NCI-H524 treated with DMSO at 0.1 percent for 48 hours (cell line): ENCODE measurements at regions not wholly inside any gene's neighbourhood (a gene's known extent, or its start where the extent isn't known, plus 50 kb on each side); places are given as distances from the start of the nearest gene placed in this dataset.
A peak's percentile ranks its signal among the peaks of the same experiment; 100 is the strongest.

Source experiments
- DNase-seq: peaks from one replicate; lab custom pipeline; 2025; lab: John Stamatoyannopoulos, UW

GRCh38 chr18:60134806-60135205 lies 235.0 kb downstream of the PMAIP1 start:
- DNase-seq, result peak; percentile 12

GRCh38 chr18:60130284-60130683 lies 230.5 kb downstream of the PMAIP1 start:
- no peak for DNase-seq

- DNase-seq, result no peak
Measured at GRCh38 chr18:60123031-60123430, 223.2 kb downstream of the PMAIP1 start.

GRCh38 chr18:60122339-60122738 lies 222.5 kb downstream of the PMAIP1 start:
- DNase-seq, result no peak

- DNase-seq, result no peak
Measured at GRCh38 chr18:60120231-60120750, 220.5 kb downstream of the PMAIP1 start.

- no peak for DNase-seq
Measured at GRCh38 chr18:60117321-60117720, 217.5 kb downstream of the PMAIP1 start.

- DNase-seq, result no peak
Measured at GRCh38 chr18:60113396-60113795, 213.6 kb downstream of the PMAIP1 start.

GRCh38 chr18:60112369-60112768 lies 212.6 kb downstream of the PMAIP1 start:
- no peak for DNase-seq

GRCh38 chr18:60111525-60111924 lies 211.7 kb downstream of the PMAIP1 start:
- no peak for DNase-seq

- no peak for DNase-seq
Measured at GRCh38 chr18:60110836-60111235, 211.0 kb downstream of the PMAIP1 start.

GRCh38 chr18:60100778-60101177 lies 201.0 kb downstream of the PMAIP1 start:
- DNase-seq, result no peak

GRCh38 chr18:60099709-60100108 lies 199.9 kb downstream of the PMAIP1 start:
- DNase-seq, result no peak

GRCh38 chr18:60096428-60096827 lies 196.6 kb downstream of the PMAIP1 start:
- DNase-seq, result no peak

GRCh38 chr18:60092073-60092472 lies 192.3 kb downstream of the PMAIP1 start:
- DNase-seq, result no peak

- DNase-seq, result peak; percentile 14
Measured at GRCh38 chr18:60090170-60090569, 190.4 kb downstream of the PMAIP1 start.

- DNase-seq, result no peak
Measured at GRCh38 chr18:60082790-60083189, 183.0 kb downstream of the PMAIP1 start.

GRCh38 chr18:60082282-60082681 lies 182.5 kb downstream of the PMAIP1 start:
- no peak for DNase-seq

- no peak for DNase-seq
Measured at GRCh38 chr18:60075477-60075876, 175.7 kb downstream of the PMAIP1 start.

- DNase-seq, result no peak
Measured at GRCh38 chr18:60070631-60071030, 170.8 kb downstream of the PMAIP1 start.

- no peak for DNase-seq
Measured at GRCh38 chr18:60069145-60069544, 169.3 kb downstream of the PMAIP1 start.

- DNase-seq, result no peak
Measured at GRCh38 chr18:60067426-60068210, 167.8 kb downstream of the PMAIP1 start.

GRCh38 chr18:60066219-60066975 lies 166.6 kb downstream of the PMAIP1 start:
- DNase-seq, result no peak

GRCh38 chr18:60064271-60064670 lies 164.5 kb downstream of the PMAIP1 start:
- DNase-seq, result no peak
